ENCODE measurements at regions not wholly inside any gene's neighbourhood (a gene's known extent, or its start where the extent isn't known, plus 50 kb on each side); places are given as distances from the start of the nearest gene placed in this dataset.

- DNase-seq (ENCODE audit: low read depth) = no peak
- peak; percentile 50 for TF ChIP-seq CTCF (IDR thresholded peaks at IDR 0.05; ENCODE audit: control insufficient read depth, insufficient read depth, low read depth, low read length, missing control alignments)
- no peak overlapping the region for H3K4me3 ChIP-seq (ENCODE audit: control insufficient read depth, low read depth, low read length)
Measured at GRCh38 chr14:21748869-21749303, 75.3 kb upstream of the OR4E1 start.

GRCh38 chr14:21735639-21736307 lies 62.2 kb upstream of the OR4E1 start:
- no peak for DNase-seq (ENCODE audit: low read depth)
- TF ChIP-seq CTCF (IDR thresholded peaks at IDR 0.05; ENCODE audit: control insufficient read depth, insufficient read depth, low read depth, low read length, missing control alignments) = no peak
- no peak overlapping the region for H3K4me3 ChIP-seq (ENCODE audit: control insufficient read depth, low read depth, low read length)

- no peak for DNase-seq (ENCODE audit: low read depth)
- H3K4me3 ChIP-seq (ENCODE audit: control insufficient read depth, low read depth, low read length) = no peak overlapping the region
- no peak for TF ChIP-seq CTCF (IDR thresholded peaks at IDR 0.05; ENCODE audit: control insufficient read depth, insufficient read depth, low read depth, low read length, missing control alignments)
Measured at GRCh38 chr14:21735200-21735599, 61.6 kb upstream of the OR4E1 start.

DNA sequence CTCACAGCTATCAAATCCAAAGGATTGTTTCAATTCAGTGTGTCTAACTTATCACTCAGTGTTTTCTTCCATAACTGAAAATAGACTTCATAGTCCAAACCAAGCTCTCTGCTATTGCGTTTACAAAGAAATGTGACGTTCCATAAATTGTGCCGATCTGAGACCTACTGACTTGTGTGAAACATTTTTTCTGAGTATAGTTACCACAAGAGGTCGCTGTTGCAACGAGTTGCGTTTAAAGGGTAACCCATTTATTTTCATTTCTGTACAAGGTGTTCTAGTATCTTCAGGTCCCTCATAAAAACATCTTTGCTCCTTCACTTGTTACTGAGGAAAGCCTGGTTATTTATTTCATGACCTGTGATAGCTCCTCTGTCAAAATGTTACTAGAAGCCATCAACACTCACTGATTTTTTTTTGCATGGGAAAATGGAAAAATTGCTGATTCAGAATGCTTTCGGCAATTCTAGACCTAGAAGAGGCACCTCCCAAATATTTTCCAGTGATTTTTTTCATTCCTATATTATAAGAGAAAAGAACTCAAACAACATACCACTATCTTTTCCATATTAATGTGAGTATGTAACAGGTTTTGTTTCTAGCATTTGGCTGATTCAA lies 60.9 kb upstream of the OR4E1 start:
- TF ChIP-seq CTCF (IDR thresholded peaks at IDR 0.05; ENCODE audit: control insufficient read depth, insufficient read depth, low read depth, low read length, missing control alignments) = peak; percentile 32
- H3K4me3 ChIP-seq (ENCODE audit: control insufficient read depth, low read depth, low read length) = no peak overlapping the region
- no peak for DNase-seq (ENCODE audit: low read depth)

- no peak for DNase-seq (ENCODE audit: low read depth)
- H3K4me3 ChIP-seq (ENCODE audit: control insufficient read depth, low read depth, low read length) = no peak overlapping the region
- no peak for TF ChIP-seq CTCF (IDR thresholded peaks at IDR 0.05; ENCODE audit: control insufficient read depth, insufficient read depth, low read depth, low read length, missing control alignments)
Measured at GRCh38 chr14:21729703-21730233, 56.1 kb upstream of the OR4E1 start.

DNA sequence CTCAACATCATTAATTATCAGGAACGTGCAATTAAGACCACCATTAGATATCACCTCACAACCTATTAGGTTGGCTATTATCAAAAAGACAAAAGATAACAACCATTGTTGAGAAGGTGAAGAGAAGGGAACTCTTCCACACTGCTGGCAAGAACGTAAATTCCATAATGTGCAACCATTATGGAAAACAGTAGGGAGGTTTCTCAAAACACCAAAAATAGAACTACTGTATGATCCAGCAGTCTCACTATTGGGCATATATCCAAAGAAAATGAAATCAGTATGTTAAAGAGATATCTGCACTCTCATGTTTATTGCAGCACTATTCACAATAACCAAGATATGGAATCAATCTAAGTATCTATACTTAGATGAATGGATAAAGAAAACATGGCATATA lies 51.6 kb upstream of the OR4E1 start:
- H3K4me3 ChIP-seq (ENCODE audit: control insufficient read depth, low read depth, low read length) = no peak overlapping the region
- no peak for TF ChIP-seq CTCF (IDR thresholded peaks at IDR 0.05; ENCODE audit: control insufficient read depth, insufficient read depth, low read depth, low read length, missing control alignments)
- no peak for DNase-seq (ENCODE audit: low read depth)

Data from AG09309 (cell line).